ENCODE measurements at regions not wholly inside any gene's neighbourhood (a gene's known extent, or its start where the extent isn't known, plus 50 kb on each side); places are given as distances from the start of the nearest gene placed in this dataset.

- TF ChIP-seq CTCF (IDR thresholded peaks at IDR 0.05) (no peak), EZH2 (IDR thresholded peaks at IDR 0.05) (no peak), EZH2phosphoT487 (IDR thresholded peaks at IDR 0.05) (no peak)
Observed at GRCh38 chr14:86723254-86723624, 1193.3 kb downstream of the FLRT2 start.

Measured in neural progenitor cell (in vitro differentiated cells).